NCI-H146 (cell line): ENCODE measurements at regions not wholly inside any gene's neighbourhood (a gene's known extent, or its start where the extent isn't known, plus 50 kb on each side); places are given as distances from the start of the nearest gene placed in this dataset.

Experiments
- DNase-seq: peaks from one replicate; lab custom pipeline; 2025; lab: John Stamatoyannopoulos, UW

GRCh38 chr17:56009795-56010651 lies 143.3 kb upstream of the ANKFN1 start:
- no peak for DNase-seq

- no peak for DNase-seq
Measured at GRCh38 chr17:56011406-56012131, 141.7 kb upstream of the ANKFN1 start.

- DNase-seq, result no peak
Measured at GRCh38 chr17:56018211-56018610, 135.1 kb upstream of the ANKFN1 start.

- DNase-seq, result no peak
Measured at GRCh38 chr17:56020369-56020768, 132.9 kb upstream of the ANKFN1 start.

GRCh38 chr17:56021681-56022190 lies 131.5 kb upstream of the ANKFN1 start:
- DNase-seq, result no peak

- no peak for DNase-seq
Measured at GRCh38 chr17:56023851-56024250, 129.4 kb upstream of the ANKFN1 start.

- DNase-seq, result no peak
Measured at GRCh38 chr17:56026915-56027314, 126.4 kb upstream of the ANKFN1 start.

- DNase-seq, result no peak
Measured at GRCh38 chr17:56028837-56029236, 124.4 kb upstream of the ANKFN1 start.

GRCh38 chr17:56030009-56030624 lies 123.2 kb upstream of the ANKFN1 start:
- no peak for DNase-seq

- no peak for DNase-seq
Measured at GRCh38 chr17:56031636-56032035, 121.6 kb upstream of the ANKFN1 start.

- no peak for DNase-seq
Measured at GRCh38 chr17:56034197-56034635, 119.1 kb upstream of the ANKFN1 start.

GRCh38 chr17:56038131-56038530 lies 115.1 kb upstream of the ANKFN1 start:
- no peak for DNase-seq

- DNase-seq, result no peak
Measured at GRCh38 chr17:56045872-56046271, 107.4 kb upstream of the ANKFN1 start.

GRCh38 chr17:56047331-56047730 lies 105.9 kb upstream of the ANKFN1 start:
- no peak for DNase-seq

- DNase-seq, result no peak
Measured at GRCh38 chr17:56057869-56058268, 95.4 kb upstream of the ANKFN1 start.

GRCh38 chr17:56064506-56064905 lies 88.8 kb upstream of the ANKFN1 start:
- DNase-seq, result no peak

GRCh38 chr17:56074361-56074890 lies 78.8 kb upstream of the ANKFN1 start:
- no peak for DNase-seq

GRCh38 chr17:56076980-56077379 lies 76.3 kb upstream of the ANKFN1 start:
- DNase-seq, result no peak

- no peak for DNase-seq
Measured at GRCh38 chr17:56083475-56083874, 69.8 kb upstream of the ANKFN1 start.

- DNase-seq, result no peak
Measured at GRCh38 chr17:56085576-56086267, 67.6 kb upstream of the ANKFN1 start.

GRCh38 chr17:56087199-56087598 lies 66.1 kb upstream of the ANKFN1 start:
- no peak for DNase-seq
